OCI-LY1 (cell line): ENCODE measurements at regions not wholly inside any gene's neighbourhood (a gene's known extent, or its start where the extent isn't known, plus 50 kb on each side); places are given as distances from the start of the nearest gene placed in this dataset.

Experiments used
- CTCF ChIP-seq: fragments of 200-600 bp; sonication (generic), shearing (Covaris generic); IDR thresholded peaks from 2 replicates; pipeline ENCODE4 v1.5.1; 2017; ENCODE audit warnings: mild to moderate bottlenecking, antibody characterized with exemption, low read length, moderate library complexity, mixed read lengths
- EZH2 ChIP-seq: fragments of 200-600 bp; sonication (generic), shearing (Covaris generic); IDR thresholded peaks from 2 replicates; pipeline ENCODE4 v1.8.0; 2017; ENCODE audit warnings: borderline replicate concordance, mixed run types, mild to moderate bottlenecking, antibody characterized with exemption, low read length, moderate library complexity, mixed read lengths

GRCh38 chr7:41478187-41478586 lies 224.7 kb downstream of the INHBA start:
- no peak for TF ChIP-seq CTCF
- TF ChIP-seq EZH2, result no peak
